ENCODE measurements at regions not wholly inside any gene's neighbourhood (a gene's known extent, or its start where the extent isn't known, plus 50 kb on each side); places are given as distances from the start of the nearest gene placed in this dataset.

GRCh38 chr2:83860320-83860719 lies 598.8 kb downstream of the SUCLG1 start:
- no peak overlapping the region for H3K27ac Mint-ChIP-seq
- no peaks in the 10 kb centered on the region for H3K4me1 Mint-ChIP-seq (ENCODE audit: unreplicated experiment)
- TF ChIP-seq CTCF (conservative IDR thresholded peaks at IDR 0.05): no peak
- H3K36me3 Mint-ChIP-seq: no peaks in the 10 kb centered on the region
- no peak overlapping the region for H3K4me3 Mint-ChIP-seq
- H3K9me3 Mint-ChIP-seq: no peaks in the 10 kb centered on the region
- no peak for DNase-seq (ENCODE audit: extremely low spot score, unreplicated experiment)
- no peaks in the 10 kb centered on the region for H3K27me3 Mint-ChIP-seq

GRCh38 chr2:83859553-83859952 lies 599.5 kb downstream of the SUCLG1 start:
- TF ChIP-seq CTCF (conservative IDR thresholded peaks at IDR 0.05): no peak
- Mint-ChIP-seq H3K27ac (no peak overlapping the region), H3K36me3 (no peaks in the 10 kb centered on the region), H3K4me3 (no peak overlapping the region), H3K9me3 (no peaks in the 10 kb centered on the region), H3K4me1 (ENCODE audit: unreplicated experiment) (no peaks in the 10 kb centered on the region), H3K27me3 (no peaks in the 10 kb centered on the region)
- no peak for DNase-seq (ENCODE audit: extremely low spot score, unreplicated experiment)

- TF ChIP-seq CTCF (conservative IDR thresholded peaks at IDR 0.05): no peak
- H3K4me3 Mint-ChIP-seq: no peak overlapping the region
- no peaks in the 10 kb centered on the region for H3K27me3 Mint-ChIP-seq
- H3K4me1 Mint-ChIP-seq (ENCODE audit: unreplicated experiment): no peaks in the 10 kb centered on the region
- no peaks in the 10 kb centered on the region for H3K36me3 Mint-ChIP-seq
- H3K9me3 Mint-ChIP-seq: no peaks in the 10 kb centered on the region
- H3K27ac Mint-ChIP-seq: no peak overlapping the region
- no peak for DNase-seq (ENCODE audit: extremely low spot score, unreplicated experiment)
Observed at GRCh38 chr2:83851066-83851465, 608.0 kb downstream of the SUCLG1 start.

GRCh38 chr2:83850071-83850725 lies 608.9 kb downstream of the SUCLG1 start:
- TF ChIP-seq CTCF (conservative IDR thresholded peaks at IDR 0.05): no peak
- Mint-ChIP-seq H3K36me3 (no peaks in the 10 kb centered on the region), H3K27me3 (no peaks in the 10 kb centered on the region), H3K27ac (no peak overlapping the region), H3K4me3 (no peak overlapping the region), H3K9me3 (no peaks in the 10 kb centered on the region), H3K4me1 (ENCODE audit: unreplicated experiment) (no peaks in the 10 kb centered on the region)
- no peak for DNase-seq (ENCODE audit: extremely low spot score, unreplicated experiment)

- no peaks in the 10 kb centered on the region for H3K36me3 Mint-ChIP-seq
- H3K4me1 Mint-ChIP-seq (ENCODE audit: unreplicated experiment): no peaks in the 10 kb centered on the region
- no peak for TF ChIP-seq CTCF (conservative IDR thresholded peaks at IDR 0.05)
- no peaks in the 10 kb centered on the region for H3K9me3 Mint-ChIP-seq
- no peak for DNase-seq (ENCODE audit: extremely low spot score, unreplicated experiment)
- H3K27me3 Mint-ChIP-seq: no peaks in the 10 kb centered on the region
- no peak overlapping the region for H3K27ac Mint-ChIP-seq
- H3K4me3 Mint-ChIP-seq: no peak overlapping the region
Observed at GRCh38 chr2:83844490-83844889, 614.6 kb downstream of the SUCLG1 start.

GRCh38 chr2:83842421-83842820 lies 616.7 kb downstream of the SUCLG1 start:
- no peaks in the 10 kb centered on the region for H3K4me1 Mint-ChIP-seq (ENCODE audit: unreplicated experiment)
- no peaks in the 10 kb centered on the region for H3K27me3 Mint-ChIP-seq
- no peak for DNase-seq (ENCODE audit: extremely low spot score, unreplicated experiment)
- TF ChIP-seq CTCF (conservative IDR thresholded peaks at IDR 0.05): no peak
- H3K4me3 Mint-ChIP-seq: no peak overlapping the region
- H3K36me3 Mint-ChIP-seq: no peaks in the 10 kb centered on the region
- H3K9me3 Mint-ChIP-seq: no peaks in the 10 kb centered on the region
- no peak overlapping the region for H3K27ac Mint-ChIP-seq
